ENCODE measurements at regions not wholly inside any gene's neighbourhood (a gene's known extent, or its start where the extent isn't known, plus 50 kb on each side); places are given as distances from the start of the nearest gene placed in this dataset.
"Not testable (repeated sequence)": the region's sequence is repeated elsewhere in the genome, so short reads cannot be mapped to it uniquely, and the experiment has no call there.

DNA sequence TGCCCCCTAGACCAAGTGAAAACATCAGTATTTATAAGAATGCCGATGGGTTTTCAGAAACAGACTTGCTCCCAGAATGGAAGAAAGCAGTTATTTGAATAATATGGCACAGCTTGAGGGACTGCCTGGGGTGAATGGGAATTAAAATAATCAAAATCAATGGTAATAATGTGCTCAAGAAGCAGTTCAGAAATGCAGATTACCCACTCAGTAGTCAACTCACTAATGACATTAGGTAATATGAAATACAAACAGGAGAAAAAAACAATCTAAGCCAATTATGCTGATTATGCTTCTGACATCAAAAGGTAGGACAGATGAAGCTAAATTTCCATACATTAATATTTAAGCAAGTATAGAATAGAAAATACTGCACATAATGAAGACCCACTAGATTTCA is 179.3 kb downstream of the ENC1 start:
- DNase-seq (ENCODE audit: low spot score) = no peak

GRCh38 chr5:74460694-74461093 is 179.8 kb downstream of the ENC1 start:
- no peak for DNase-seq (ENCODE audit: low spot score)

- no peak for DNase-seq (ENCODE audit: low spot score)
These were observed 180.5 kb downstream of the ENC1 start for GRCh38 chr5:74459984-74460383.

DNA sequence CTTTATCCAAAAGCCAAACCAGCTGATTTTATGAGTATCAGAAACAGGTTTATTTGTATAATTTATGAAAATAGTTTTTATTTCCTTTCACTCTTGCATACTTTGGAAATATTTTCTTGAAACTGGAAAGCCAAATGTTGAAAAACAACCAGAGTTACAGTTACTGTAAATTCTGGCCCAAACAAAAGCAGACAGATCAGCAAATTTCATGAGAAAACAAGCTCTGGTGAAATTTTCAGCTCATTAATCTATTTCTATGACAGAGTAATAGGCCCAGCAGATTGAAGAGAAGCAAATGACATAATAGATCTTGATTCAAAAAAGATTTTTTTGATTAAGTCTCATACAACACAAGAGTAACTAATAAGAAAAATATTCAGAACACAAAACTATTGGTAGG is 182.7 kb downstream of the ENC1 start:
- no peak for DNase-seq (ENCODE audit: low spot score)

DNA sequence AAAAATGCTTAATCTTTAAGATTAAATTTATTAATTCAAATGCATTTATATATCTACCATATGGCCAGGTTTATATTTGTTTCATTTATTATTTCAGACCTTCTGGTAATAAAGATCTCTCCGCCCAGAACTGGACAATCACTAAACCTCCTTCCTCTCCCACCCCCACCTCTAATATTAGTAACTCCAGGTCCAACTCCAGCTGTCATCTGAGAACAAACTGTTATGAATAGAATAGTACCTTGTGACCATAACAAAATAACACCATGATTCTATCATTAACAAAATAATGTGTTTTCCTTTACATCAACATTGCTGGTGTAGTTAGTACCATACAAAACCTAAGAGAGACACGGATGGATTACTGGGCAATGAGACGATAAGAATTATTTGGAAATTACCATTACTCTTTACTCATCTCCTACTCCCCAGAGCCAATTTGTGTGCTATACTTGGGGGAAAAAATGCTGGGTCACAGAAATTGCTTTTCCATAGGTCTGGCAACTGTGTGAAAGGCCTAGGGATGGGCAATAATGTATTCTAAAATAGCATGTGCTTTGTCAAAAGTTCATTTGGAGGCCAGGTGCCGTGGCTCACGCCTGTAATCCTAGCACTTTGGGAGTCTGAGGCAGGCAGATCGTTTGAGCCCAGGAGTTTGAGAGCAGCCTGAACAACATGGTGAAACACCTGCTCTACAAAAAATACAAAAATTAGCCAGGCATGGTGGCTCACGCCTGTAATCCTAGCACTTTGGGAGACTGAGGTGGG is 186.1 kb downstream of the ENC1 start:
- DNase-seq (ENCODE audit: low spot score) = no peak

DNA sequence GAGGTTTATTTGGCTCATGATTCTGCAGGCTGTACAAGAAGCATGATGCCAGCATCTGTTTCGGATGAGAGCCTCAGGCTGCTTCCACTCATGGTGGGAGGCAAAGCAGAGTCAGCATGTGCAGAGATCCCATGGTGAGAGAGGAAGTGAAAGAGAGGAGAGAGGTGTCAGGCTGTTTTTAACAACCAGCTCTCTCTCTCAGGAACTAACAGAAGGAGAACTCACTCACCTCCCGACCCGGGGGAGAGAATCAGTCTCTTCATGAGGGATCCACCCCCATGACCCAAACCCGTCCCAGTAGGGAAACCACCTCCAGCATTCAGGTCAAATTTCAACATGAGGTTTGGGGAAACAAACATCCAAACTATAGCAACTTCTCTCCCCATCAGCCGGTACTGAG is 187.7 kb downstream of the ENC1 start:
- no peak for DNase-seq (ENCODE audit: low spot score)

DNA sequence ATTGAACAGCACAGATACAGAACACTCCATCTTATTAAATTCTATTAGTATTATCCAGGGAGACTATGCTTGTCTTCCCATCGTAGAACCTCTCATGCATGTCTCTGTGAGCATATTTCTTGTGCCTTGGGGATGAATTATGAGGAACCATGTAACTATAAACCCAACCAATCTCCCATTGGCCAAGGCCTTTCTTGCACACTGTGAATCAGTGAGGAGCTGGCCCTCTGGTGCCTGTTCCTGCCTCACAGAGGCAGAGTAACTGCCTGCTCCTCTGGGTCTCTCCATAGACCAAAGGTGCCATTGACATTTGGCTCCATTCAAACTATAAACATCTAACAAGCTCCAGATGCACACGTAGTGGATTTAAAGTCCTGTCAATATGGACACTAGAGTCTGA is 190.4 kb downstream of the ENC1 start:
- no peak for DNase-seq (ENCODE audit: low spot score)

DNA sequence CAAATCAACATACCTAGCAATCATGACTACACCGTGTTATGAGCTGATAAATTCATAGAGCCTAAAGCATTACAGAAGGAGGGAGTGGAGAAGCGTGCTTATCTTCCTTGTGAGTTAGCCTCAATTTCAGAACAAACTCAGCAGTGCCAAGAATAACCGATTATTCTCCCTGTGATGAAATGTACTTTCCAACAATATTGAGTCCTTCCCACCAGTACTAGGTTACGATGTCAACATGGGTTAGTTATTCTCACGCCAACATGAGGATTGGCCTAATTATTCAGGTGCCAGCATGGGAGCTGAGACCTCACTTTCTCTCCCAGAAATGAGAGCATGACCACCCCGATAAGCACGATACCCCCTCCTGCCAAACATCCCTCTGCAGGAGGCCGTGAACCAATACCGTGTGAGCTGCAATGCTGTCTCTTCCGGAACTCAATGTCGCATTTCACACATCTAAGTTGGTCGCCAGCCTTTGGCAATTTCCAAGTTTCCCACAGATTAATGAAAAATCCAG is 193.7 kb downstream of the ENC1 start:
- DNase-seq (ENCODE audit: low spot score) = no peak

- DNase-seq (ENCODE audit: low spot score) = no peak
These were observed 198.1 kb downstream of the ENC1 start for GRCh38 chr5:74442466-74442865.

DNA sequence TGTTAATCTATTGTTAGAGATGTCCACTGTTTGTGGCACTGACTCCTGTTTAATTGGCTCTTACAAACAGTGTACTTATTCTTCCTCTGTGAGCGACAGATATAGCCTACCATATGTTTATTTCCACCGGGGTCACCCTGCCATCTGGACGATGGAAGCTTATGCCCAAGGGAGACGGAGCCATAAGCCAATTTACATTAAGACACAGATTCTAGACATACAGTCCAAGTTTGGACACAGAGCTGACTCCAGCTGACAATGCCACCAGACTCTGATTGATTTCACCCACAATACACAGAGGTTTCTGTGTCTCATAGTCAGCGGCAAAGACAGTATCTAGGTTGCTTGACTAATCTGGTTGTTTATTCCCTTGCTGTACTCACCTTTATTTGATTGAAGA is 198.9 kb downstream of the ENC1 start:
- no peak for DNase-seq (ENCODE audit: low spot score)

DNA sequence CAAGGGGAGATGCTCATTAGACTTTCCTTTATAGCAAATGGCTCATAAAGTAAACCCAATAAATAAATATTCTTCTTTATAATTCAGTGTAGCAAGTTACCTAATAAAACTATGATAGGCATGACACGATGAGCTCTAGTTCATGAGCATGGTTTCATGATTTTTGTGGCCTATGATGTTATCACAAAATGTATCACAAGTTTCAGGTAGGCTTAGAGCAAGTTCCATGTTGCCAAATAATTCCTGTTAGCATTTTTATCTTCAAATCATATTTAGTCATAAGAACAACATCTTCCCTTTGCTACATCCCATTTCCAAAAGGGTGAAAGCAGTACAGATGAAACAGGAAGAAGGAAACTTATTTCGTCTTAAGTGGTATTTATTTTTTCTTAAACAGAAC is 200.2 kb downstream of the ENC1 start:
- DNase-seq (ENCODE audit: low spot score) = no peak

DNA sequence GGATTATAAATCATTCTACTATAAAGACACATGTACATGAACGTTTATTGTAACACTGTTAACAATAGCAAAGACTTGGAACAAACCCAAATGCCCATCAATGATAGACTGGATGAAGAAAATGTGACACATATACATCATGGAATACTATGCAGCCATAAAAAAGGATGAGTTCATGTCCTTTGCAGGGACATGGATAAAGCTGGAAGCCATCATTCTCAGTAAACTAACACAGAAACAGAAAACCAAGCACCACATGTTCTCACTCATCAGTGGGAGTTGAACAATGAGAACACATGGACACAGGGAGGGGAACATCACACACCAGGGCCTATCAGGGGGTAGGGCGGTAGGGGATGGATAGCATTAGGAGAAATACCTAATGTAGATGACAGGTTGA is 202.7 kb downstream of the ENC1 start:
- DNase-seq (ENCODE audit: low spot score) = not testable (repeated sequence)

DNA sequence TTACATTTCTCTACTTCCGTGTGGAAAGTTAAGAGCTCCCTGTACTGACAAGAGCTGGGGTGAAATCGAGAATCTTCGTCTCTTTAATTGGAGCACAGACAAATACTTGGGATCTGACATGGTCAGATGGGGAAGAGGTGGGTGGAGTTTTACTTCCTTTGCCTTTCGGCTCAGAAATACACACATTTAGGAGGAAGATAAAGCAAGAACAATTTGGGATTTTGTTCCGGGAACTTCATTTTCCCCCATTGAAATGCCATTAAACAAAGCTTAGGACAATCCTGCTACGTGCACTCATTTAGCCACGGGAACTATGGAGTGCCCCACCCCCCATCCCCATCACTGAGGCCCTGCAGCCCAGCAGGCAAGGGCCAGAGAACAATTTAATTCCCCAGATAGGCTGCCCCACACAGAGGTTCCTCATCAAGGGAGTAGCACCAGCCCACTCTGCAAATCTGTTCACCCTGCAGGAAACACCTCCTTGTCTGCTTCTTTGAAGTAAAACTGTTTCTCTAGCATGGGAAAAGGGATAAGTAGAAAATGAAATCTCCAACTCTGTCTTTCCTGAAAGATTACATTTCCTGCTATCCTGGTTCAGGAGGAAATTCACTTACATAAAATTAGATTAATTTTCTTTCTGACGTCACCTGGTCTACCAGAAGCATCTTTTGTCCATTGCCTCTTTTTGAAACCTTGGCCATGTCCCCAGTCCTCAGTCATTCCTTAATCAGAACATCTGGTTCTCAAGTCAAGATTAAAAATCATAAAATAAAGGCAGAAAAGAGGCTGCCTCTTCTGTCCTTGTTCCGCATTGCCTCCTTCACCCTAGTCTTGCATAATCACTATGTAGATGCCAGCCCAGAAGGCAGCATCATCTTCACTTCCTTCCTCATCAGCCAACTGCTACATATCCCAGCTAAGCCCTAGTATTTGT is 206.4 kb downstream of the ENC1 start:
- DNase-seq (ENCODE audit: low spot score) = no peak

DNA sequence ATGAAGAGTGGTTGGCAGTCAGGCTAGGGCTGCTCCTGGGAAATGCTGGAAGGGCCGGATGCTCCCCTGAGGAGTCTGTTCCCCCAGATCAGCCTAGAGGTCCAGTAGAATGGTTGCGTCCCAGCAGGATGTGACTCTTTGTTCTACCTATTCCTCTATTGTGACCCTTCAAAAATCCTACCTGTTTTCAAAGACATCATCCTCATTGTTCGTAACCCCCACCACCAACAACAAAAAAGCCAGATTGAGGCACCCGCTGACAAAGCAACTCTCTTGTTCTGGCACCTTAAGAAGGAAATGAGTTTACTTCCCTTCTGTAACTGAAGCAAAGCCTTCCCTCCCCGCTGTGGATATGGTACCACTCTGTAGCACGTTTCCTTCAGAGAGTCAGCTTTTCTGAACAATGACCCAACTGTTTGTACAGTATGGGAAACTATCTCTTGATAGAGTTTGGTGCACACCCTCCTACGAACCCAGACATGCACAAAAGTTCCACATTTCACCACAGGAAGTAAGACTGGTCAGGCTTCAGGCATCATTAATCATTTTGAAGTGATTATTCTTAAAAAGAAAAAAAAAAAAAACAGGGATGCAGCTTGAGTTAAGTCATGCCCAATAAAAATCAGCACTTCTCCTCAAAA is 207.2 kb downstream of the ENC1 start:
- no peak for DNase-seq (ENCODE audit: low spot score)

- no peak for DNase-seq (ENCODE audit: low spot score)
These were observed 207.8 kb downstream of the ENC1 start for GRCh38 chr5:74432721-74433120.

DNA sequence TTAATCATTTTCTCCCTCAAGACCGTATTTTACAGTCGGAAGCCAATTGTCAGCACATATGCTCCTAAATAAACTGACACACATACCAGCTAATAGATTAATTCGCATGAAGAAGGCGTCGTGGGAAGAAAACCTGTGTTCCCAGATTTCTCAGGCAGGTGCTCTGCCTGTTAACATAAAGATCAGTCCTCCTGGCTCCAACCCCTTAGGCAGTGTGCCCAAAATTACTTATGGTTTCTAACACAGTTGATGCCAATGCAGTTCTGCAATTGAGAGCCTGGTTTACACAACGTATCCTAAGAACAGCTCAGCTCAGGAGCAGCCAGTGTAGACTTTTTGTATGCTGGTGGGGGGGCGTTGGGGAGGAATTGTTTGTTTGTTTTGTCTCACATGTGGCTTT is 208.3 kb downstream of the ENC1 start:
- DNase-seq (ENCODE audit: low spot score) = no peak

DNA sequence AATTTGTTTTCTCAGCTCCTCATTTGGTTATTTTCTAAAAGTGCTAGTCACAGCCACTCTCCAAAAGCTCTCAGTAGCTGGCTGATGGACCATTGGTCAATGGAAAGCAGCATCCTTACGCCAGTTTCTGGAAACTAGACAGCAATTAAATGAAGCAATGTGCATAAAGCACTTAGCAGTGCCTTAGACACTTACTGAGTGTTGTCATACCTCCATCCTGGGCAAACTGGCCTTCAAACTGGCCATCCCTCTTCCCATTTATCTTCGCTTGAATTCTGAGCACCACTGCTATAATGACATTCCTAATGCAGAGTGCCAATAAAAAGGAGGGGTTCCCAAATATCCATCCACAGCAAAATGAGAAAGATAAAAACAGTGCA is 209.2 kb downstream of the ENC1 start:
- no peak for DNase-seq (ENCODE audit: low spot score)

GRCh38 chr5:74430631-74431289 is 209.8 kb downstream of the ENC1 start:
- no peak for DNase-seq (ENCODE audit: low spot score)

- no peak for DNase-seq (ENCODE audit: low spot score)
These were observed 211.0 kb downstream of the ENC1 start for GRCh38 chr5:74429495-74429894.

- DNase-seq (ENCODE audit: low spot score) = no peak
These were observed 211.7 kb downstream of the ENC1 start for GRCh38 chr5:74428876-74429275.

DNA sequence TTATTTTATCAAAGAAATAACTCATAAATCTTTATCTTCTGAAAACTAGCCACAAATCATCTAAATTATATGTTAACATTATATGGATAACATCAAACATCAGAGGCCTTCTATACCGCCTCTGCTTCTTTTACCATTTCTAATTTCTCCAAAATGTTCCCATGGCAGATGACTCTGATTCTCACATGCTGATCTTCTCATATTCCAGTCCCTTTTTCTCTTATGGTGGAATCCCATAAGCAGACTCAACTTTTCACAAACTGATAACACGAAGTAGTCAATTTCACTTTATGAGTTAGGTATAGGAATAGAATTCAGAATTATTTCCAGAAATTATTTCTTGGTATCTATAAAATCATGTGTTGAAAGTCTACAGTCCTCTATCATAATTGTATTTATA is 212.3 kb downstream of the ENC1 start:
- no peak for DNase-seq (ENCODE audit: low spot score)

GRCh38 chr5:74426506-74426905 is 214.0 kb downstream of the ENC1 start:
- DNase-seq (ENCODE audit: low spot score) = no peak

Measured in HuH-7.5 (cell line).